ENCODE measurements at regions not wholly inside any gene's neighbourhood (a gene's known extent, or its start where the extent isn't known, plus 50 kb on each side); places are given as distances from the start of the nearest gene placed in this dataset.

- H3K36me3 ChIP-seq = no peaks in the 10 kb centered on the region
- no peaks in the 10 kb centered on the region for H3K9me3 ChIP-seq
- TF ChIP-seq POLR2A (IDR thresholded peaks at IDR 0.05) = no peak
- TF ChIP-seq, protein P1, sequence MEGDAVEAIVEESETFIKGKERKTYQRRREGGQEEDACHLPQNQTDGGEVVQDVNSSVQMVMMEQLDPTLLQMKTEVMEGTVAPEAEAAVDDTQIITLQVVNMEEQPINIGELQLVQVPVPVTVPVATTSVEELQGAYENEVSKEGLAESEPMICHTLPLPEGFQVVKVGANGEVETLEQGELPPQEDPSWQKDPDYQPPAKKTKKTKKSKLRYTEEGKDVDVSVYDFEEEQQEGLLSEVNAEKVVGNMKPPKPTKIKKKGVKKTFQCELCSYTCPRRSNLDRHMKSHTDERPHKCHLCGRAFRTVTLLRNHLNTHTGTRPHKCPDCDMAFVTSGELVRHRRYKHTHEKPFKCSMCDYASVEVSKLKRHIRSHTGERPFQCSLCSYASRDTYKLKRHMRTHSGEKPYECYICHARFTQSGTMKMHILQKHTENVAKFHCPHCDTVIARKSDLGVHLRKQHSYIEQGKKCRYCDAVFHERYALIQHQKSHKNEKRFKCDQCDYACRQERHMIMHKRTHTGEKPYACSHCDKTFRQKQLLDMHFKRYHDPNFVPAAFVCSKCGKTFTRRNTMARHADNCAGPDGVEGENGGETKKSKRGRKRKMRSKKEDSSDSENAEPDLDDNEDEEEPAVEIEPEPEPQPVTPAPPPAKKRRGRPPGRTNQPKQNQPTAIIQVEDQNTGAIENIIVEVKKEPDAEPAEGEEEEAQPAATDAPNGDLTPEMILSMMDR (IDR thresholded peaks at IDR 0.05) = no peak
- no peaks in the 10 kb centered on the region for H3K27me3 ChIP-seq
- no peak overlapping the region for H3K27ac ChIP-seq
- intact Hi-C loops (cut with DNase I) = no loop called here
- no peak for DNase-seq
- H3K4me1 ChIP-seq = no peaks in the 10 kb centered on the region
- H3K4me3 ChIP-seq (replicated peaks in 1 of 3) = no peak overlapping the region
- WGBS, 2 donors = 31 to 52% methylated on average over 9 to 10 of the region's 18 CpGs
These were observed 100.8 kb upstream of the ALDH1A3 start for GRCh38 chr15:100778831-100779288.

- no peaks in the 10 kb centered on the region for H3K36me3 ChIP-seq
- no peaks in the 10 kb centered on the region for H3K4me1 ChIP-seq
- TF ChIP-seq, protein P1 (IDR thresholded peaks at IDR 0.05) = no peak
- no peak for TF ChIP-seq POLR2A (IDR thresholded peaks at IDR 0.05)
- H3K27me3 ChIP-seq = no peaks in the 10 kb centered on the region
- H3K27ac ChIP-seq = no peak overlapping the region
- DNase-seq = no peak
- H3K9me3 ChIP-seq = no peaks in the 10 kb centered on the region
- intact Hi-C loops (cut with DNase I) = no loop called here
- no peak overlapping the region for H3K4me3 ChIP-seq (replicated peaks in 1 of 3)
- 88 to 90% methylated on average over 17 of the region's 17 CpGs for WGBS, 2 donors
These were observed 100.1 kb upstream of the ALDH1A3 start for GRCh38 chr15:100779331-100780207.

- Histone ChIP-seq H3K27ac (no peak overlapping the region), H3K27me3 (no peaks in the 10 kb centered on the region), H3K4me1 (no peaks in the 10 kb centered on the region), H3K4me3 (replicated peaks in 1 of 3) (no peak overlapping the region), H3K9me3 (no peaks in the 10 kb centered on the region), H3K36me3 (no peaks in the 10 kb centered on the region)
- intact Hi-C loops (cut with DNase I) = no loop called here
- no peak for DNase-seq
- no peak for TF ChIP-seq POLR2A (IDR thresholded peaks at IDR 0.05)
- TF ChIP-seq, protein P1 (IDR thresholded peaks at IDR 0.05) = no peak
- WGBS, 2 donors = 91 to 94% methylated on average over 13 of the region's 13 CpGs
These were observed 99.3 kb upstream of the ALDH1A3 start for GRCh38 chr15:100780208-100780800.

GRCh38 chr15:100781061-100781960 lies 98.3 kb upstream of the ALDH1A3 start:
- no peak overlapping the region for H3K4me3 ChIP-seq (replicated peaks in 1 of 3)
- no peak overlapping the region for H3K27ac ChIP-seq
- H3K4me1 ChIP-seq = no peaks in the 10 kb centered on the region
- intact Hi-C loops (cut with DNase I) = no loop called here
- 86% methylated on average over 11 of the region's 11 CpGs for WGBS, 2 donors
- no peaks in the 10 kb centered on the region for H3K36me3 ChIP-seq
- no peak for TF ChIP-seq POLR2A (IDR thresholded peaks at IDR 0.05)
- TF ChIP-seq, protein P1 (IDR thresholded peaks at IDR 0.05) = no peak
- H3K9me3 ChIP-seq = no peaks in the 10 kb centered on the region
- H3K27me3 ChIP-seq = no peaks in the 10 kb centered on the region
- DNase-seq = no peak

All from thyroid gland (tissue), 4 donors.